GM12878 (cell line): ENCODE measurements at regions not wholly inside any gene's neighbourhood (a gene's known extent, or its start where the extent isn't known, plus 50 kb on each side); places are given as distances from the start of the nearest gene placed in this dataset.

Source experiments
- ATAC-seq: fragments of 200-7000 bp; cut with Tn5 transposase; 3 replicates; pipeline ENCODE4 v1.9.1; 2020; ENCODE audit warnings: mild to moderate bottlenecking, moderate library complexity
- BruUV-seq: library from RNA; stranded (reverse); fragments of 400-500 nt; replicated peaks from 2 replicates; lab custom pipeline; 2021; lab: Mats Ljungman, UMichigan
- CTCF ChIA-PET: fragments of 300-600 bp; sonication (Branson Sonifier 250); formaldehyde crosslinking; extraction: SDS; loops from one replicate; lab custom pipeline; 2021; ENCODE audit warnings: inconsistent platforms; lab: Yijun Ruan, JAX
- POLR2A ChIA-PET: fragments of 350-600 bp; formaldehyde crosslinking; extraction: SDS; loops from one replicate; lab custom pipeline; 2021; ENCODE audit warnings: inconsistent platforms; lab: Charles Lee
- RAD21 ChIA-PET: fragments of 300-600 bp; sonication (Branson Sonifier 250); formaldehyde crosslinking; loops from one replicate; lab custom pipeline; 2023; ENCODE audit warnings: antibody characterized with exemption; ENCODE audit not compliant: unreplicated experiment; lab: Charles Lee
- SMC1A ChIA-PET: fragments of 300-600 bp; sonication (Branson Sonifier 250); formaldehyde crosslinking; loops from one replicate; lab custom pipeline; 2023; ENCODE audit not compliant: unreplicated experiment, uncharacterized antibody; lab: Charles Lee
- DNase-seq: peaks from one replicate; pipeline ENCODE4 v3.0.0-alpha.2; 2011; ENCODE audit warnings: low read depth, low spot score
- FAIRE-seq: peaks from 3 replicates; lab custom pipeline; 2011; peaks lifted over from hg19 to GRCh38; lab: Jason Lieb, UNC
- H2AFZ ChIP-seq: 2 replicates; pipeline ENCODE4 v1.6.0; 2011; ENCODE audit warnings: low read depth, low read length, control low read depth; ENCODE audit not compliant: control insufficient read depth
- H3K27ac ChIP-seq: 2 replicates; pipeline ENCODE4 v1.5.1; 2011; ENCODE audit warnings: control low read depth; ENCODE audit not compliant: control insufficient read depth, insufficient read depth
- H3K27me3 ChIP-seq, 2 experiments: replicated peaks in 1 of 2; 2 replicates each; pipeline versions ENCODE4 v1.6.0 to v1.6.1; 2011; ENCODE audit warnings: low read length in 1 of 2; ENCODE audit not compliant: control insufficient read depth in 2 of 2, insufficient read depth in 2 of 2
- H3K36me3 ChIP-seq, 2 experiments: 2 replicates each; pipeline ENCODE4 v1.5.1; 2011; ENCODE audit warnings: low read length in 1 of 2; ENCODE audit not compliant: control insufficient read depth in 2 of 2, insufficient read depth in 2 of 2
- H3K4me1 ChIP-seq: 2 replicates; pipeline ENCODE4 v1.6.1; 2011; ENCODE audit warnings: mild to moderate bottlenecking, low read length, moderate library complexity, mixed read lengths; ENCODE audit not compliant: control insufficient read depth, insufficient read depth
- H3K4me2 ChIP-seq: 2 replicates; pipeline ENCODE4 v1.6.0; 2011; ENCODE audit warnings: control low read depth; ENCODE audit not compliant: control insufficient read depth, insufficient read depth
- H3K4me3 ChIP-seq: fragments of 200-600 bp; sonication (generic); 2 replicates; pipeline ENCODE4 v1.5.1; 2016
- H3K79me2 ChIP-seq: 2 replicates; pipeline ENCODE4 v1.6.0; 2011; ENCODE audit warnings: low read length; ENCODE audit not compliant: control insufficient read depth, insufficient read depth
- H3K9ac ChIP-seq: 2 replicates; pipeline ENCODE4 v1.8.0; 2011; ENCODE audit warnings: low read length, control low read depth, mixed read lengths; ENCODE audit not compliant: control insufficient read depth, insufficient read depth
- H3K9me3 ChIP-seq: replicated peaks from 3 replicates; pipeline ENCODE4 v1.5.1; 2011; ENCODE audit warnings: mild to moderate bottlenecking, low read length; ENCODE audit not compliant: control insufficient read depth, insufficient read depth
- H4K20me1 ChIP-seq: 2 replicates; pipeline ENCODE4 v1.6.0; 2011; ENCODE audit not compliant: control insufficient read depth, insufficient read depth
- BACH1 ChIP-seq: fragments of 450-650 bp; IDR thresholded peaks from 2 replicates; pipeline ENCODE4 v1.6.1; 2017; ENCODE audit warnings: mild to moderate bottlenecking, borderline replicate concordance
- BHLHE40 ChIP-seq, 2 experiments: fragments of 450-650 bp in 1 of 2; IDR thresholded peaks; 2 replicates each; pipeline ENCODE4 v1.6.1; 2011 to 2017; ENCODE audit warnings: low read depth in 2 of 2, borderline replicate concordance in 1 of 2, improper control_type of control experiment in 1 of 2, low read length in 1 of 2, mild to moderate bottlenecking in 1 of 2
- CEBPB ChIP-seq, 2 experiments: fragments of 150-350 bp in 1 of 2; IDR thresholded peaks; 2 replicates each; pipeline ENCODE4 v1.6.1; 2012 to 2014; ENCODE audit warnings: low read depth in 2 of 2, low read length in 2 of 2, borderline replicate concordance in 1 of 2, inconsistent platforms in 1 of 2
- FOS ChIP-seq: IDR thresholded peaks from 3 replicates; pipeline ENCODE4 v1.6.1; 2011; ENCODE audit warnings: borderline replicate concordance; ENCODE audit not compliant: insufficient read length; ENCODE audit errors: extremely low read depth
- FOXM1 ChIP-seq: IDR thresholded peaks from 2 replicates; pipeline ENCODE4 v1.6.1; 2012; ENCODE audit warnings: low read depth, mild to moderate bottlenecking, inconsistent platforms, low read length, moderate library complexity
- IRF3 ChIP-seq: fragments of 450-650 bp; IDR thresholded peaks from 2 replicates; pipeline ENCODE4 v1.6.1; 2014; ENCODE audit warnings: mild to moderate bottlenecking
- LARP7 ChIP-seq: fragments of 450-650 bp; IDR thresholded peaks from 2 replicates; pipeline ENCODE4 v1.6.1; 2017; ENCODE audit warnings: mild to moderate bottlenecking
- MTA3 ChIP-seq: IDR thresholded peaks from 2 replicates; pipeline ENCODE4 v1.6.1; 2012; ENCODE audit warnings: low read length, inconsistent platforms, borderline replicate concordance
- NR2F1 ChIP-seq: fragments of 450-650 bp; conservative IDR thresholded peaks from 2 replicates; pipeline ENCODE4 v1.6.1; 2017; ENCODE audit warnings: mild to moderate bottlenecking
- PKNOX1 ChIP-seq: fragments of 450-650 bp; IDR thresholded peaks from 2 replicates; pipeline ENCODE4 v1.6.1; 2016; ENCODE audit warnings: mild to moderate bottlenecking
- POLR2AphosphoS5 ChIP-seq: IDR thresholded peaks from 2 replicates; pipeline ENCODE4 v1.6.1; 2011; ENCODE audit warnings: mild to moderate bottlenecking, low read length, inconsistent platforms
- RBBP5 ChIP-seq: fragments of 200-600 bp; sonication (generic); conservative IDR thresholded peaks from 2 replicates; pipeline ENCODE4 v1.6.1; 2016
- RUNX3 ChIP-seq: IDR thresholded peaks from 2 replicates; pipeline ENCODE4 v1.6.1; 2012; ENCODE audit warnings: low read length, inconsistent platforms
- SP1 ChIP-seq: IDR thresholded peaks from one replicate; pipeline ENCODE4 v1.6.1; 2011; ENCODE audit warnings: low read depth, low read length
- ZBTB11 ChIP-seq: fragments of 450-650 bp; formaldehyde crosslinking; IDR thresholded peaks from 2 replicates; pipeline ENCODE4 v1.5.0; 2022; ENCODE audit warnings: mild to moderate bottlenecking, missing genetic modification characterization
- WGBS: methylation state at CpG from one replicate; pipeline ENCODE4 v1.1.6; 2016; ENCODE audit warnings: low lambda C conversion rate; ENCODE audit not compliant: insufficient replicate concordance, insufficient coverage; ENCODE audit errors: missing lambda C conversion rate; 5-methylcytosine and 5-hydroxymethylcytosine counted together
- in situ Hi-C: fragments of 300-500 bp; cut with MboI; formaldehyde crosslinking; loops from 9 replicates; pipeline ENCODE4 v1.14.3; 2018; ENCODE audit warnings: mixed read lengths
- intact Hi-C: fragments of 100-400 bp; cut with micrococcal nuclease; formaldehyde crosslinking; loops from one replicate; pipeline ENCODE4 v1.14.2; 2022; ENCODE audit not compliant: unreplicated experiment
- TF ChIP-seq, protein P1 (sequence below), 3 experiments: IDR thresholded peaks in 2 of 3; conservative IDR thresholded peaks in 1 of 3; 2 replicates each; pipeline ENCODE4 v1.5.1; 2011; ENCODE audit warnings: low read depth in 3 of 3, low read length in 3 of 3, mild to moderate bottlenecking in 3 of 3, control low read depth in 2 of 3, moderate library complexity in 2 of 3, inconsistent platforms in 1 of 3, mixed read lengths in 1 of 3; ENCODE audit not compliant: control insufficient read depth in 2 of 3, insufficient read depth in 1 of 3; ENCODE audit errors: extremely low read depth in 1 of 3
- TF ChIP-seq, protein P2 (sequence below): fragments of 450-650 bp; IDR thresholded peaks from 2 replicates; pipeline ENCODE4 v1.6.1; 2016; ENCODE audit warnings: mild to moderate bottlenecking

GRCh38 chr2:176748662-176749061 lies 463.9 kb upstream of the HNRNPA3 start:
- BruUV-seq, result no TSS peak
- POLR2A ChIA-PET, result no interaction called here
- ATAC-seq, result no peak
- Histone ChIP-seq H3K79me2 (no peaks in the 10 kb centered on the region), H3K4me2 (no peak overlapping the region), H4K20me1 (no peaks in the 10 kb centered on the region), H3K9me3 (no peaks in the 10 kb centered on the region), H3K4me1 (no peaks in the 10 kb centered on the region), H3K36me3 (no peaks in the 10 kb centered on the region), H3K4me3 (no peak overlapping the region), H3K27ac (no peak overlapping the region), H2AFZ (no peak overlapping the region), H3K9ac (no peak overlapping the region), H3K27me3 (no peaks in the 10 kb centered on the region)
- no peak for DNase-seq
- SMC1A ChIA-PET, result interaction anchor here (0.6 to 1.4 kb wide), 2 partner anchors 28 to 89 kb away, joined by 4 read pairs; no protein-coding TSS in a partner anchor
- no peak for FAIRE-seq
- in situ Hi-C loops, result no loop called here
- CTCF ChIA-PET, result interaction anchor here (1.6 to 2.0 kb wide), 2 partner anchors 65 to 400 kb away, joined by 4 to 6 read pairs; no protein-coding TSS in a partner anchor
- intact Hi-C loops, result no loop called here
- RAD21 ChIA-PET, result no interaction called here
- WGBS, result 97% methylated on average over 2 of the region's 2 CpGs
- TF ChIP-seq FOS (no peak), ZBTB11 (CRISPR knock-in tag) (no peak), RUNX3 (no peak), CEBPB (IDR thresholded peaks at IDR 0.05; ENCODE audit: borderline replicate concordance in 1 of 2, low read depth in 2 of 2, low read length in 2 of 2) (no peak), BHLHE40 (IDR thresholded peaks at IDR 0.05; ENCODE audit: borderline replicate concordance in 1 of 2, low read depth in 2 of 2, low read length in 1 of 2) (no peak), IRF3 (no peak), MTA3 (no peak), LARP7 (no peak), FOXM1 (no peak), NR2F1 (no peak), RBBP5 (no peak), POLR2AphosphoS5 (no peak), SP1 (no peak), BACH1 (no peak), PKNOX1 (no peak)
- TF ChIP-seq, protein P1, sequence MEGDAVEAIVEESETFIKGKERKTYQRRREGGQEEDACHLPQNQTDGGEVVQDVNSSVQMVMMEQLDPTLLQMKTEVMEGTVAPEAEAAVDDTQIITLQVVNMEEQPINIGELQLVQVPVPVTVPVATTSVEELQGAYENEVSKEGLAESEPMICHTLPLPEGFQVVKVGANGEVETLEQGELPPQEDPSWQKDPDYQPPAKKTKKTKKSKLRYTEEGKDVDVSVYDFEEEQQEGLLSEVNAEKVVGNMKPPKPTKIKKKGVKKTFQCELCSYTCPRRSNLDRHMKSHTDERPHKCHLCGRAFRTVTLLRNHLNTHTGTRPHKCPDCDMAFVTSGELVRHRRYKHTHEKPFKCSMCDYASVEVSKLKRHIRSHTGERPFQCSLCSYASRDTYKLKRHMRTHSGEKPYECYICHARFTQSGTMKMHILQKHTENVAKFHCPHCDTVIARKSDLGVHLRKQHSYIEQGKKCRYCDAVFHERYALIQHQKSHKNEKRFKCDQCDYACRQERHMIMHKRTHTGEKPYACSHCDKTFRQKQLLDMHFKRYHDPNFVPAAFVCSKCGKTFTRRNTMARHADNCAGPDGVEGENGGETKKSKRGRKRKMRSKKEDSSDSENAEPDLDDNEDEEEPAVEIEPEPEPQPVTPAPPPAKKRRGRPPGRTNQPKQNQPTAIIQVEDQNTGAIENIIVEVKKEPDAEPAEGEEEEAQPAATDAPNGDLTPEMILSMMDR (IDR thresholded peaks at IDR 0.05 in 2 of 3, conservative IDR thresholded peaks at IDR 0.05 in 1 of 3; ENCODE audit: control insufficient read depth in 2 of 3, extremely low read depth in 1 of 3, insufficient read depth in 1 of 3, low read depth in 3 of 3, low read length in 3 of 3), result no peak
- TF ChIP-seq, protein P2, sequence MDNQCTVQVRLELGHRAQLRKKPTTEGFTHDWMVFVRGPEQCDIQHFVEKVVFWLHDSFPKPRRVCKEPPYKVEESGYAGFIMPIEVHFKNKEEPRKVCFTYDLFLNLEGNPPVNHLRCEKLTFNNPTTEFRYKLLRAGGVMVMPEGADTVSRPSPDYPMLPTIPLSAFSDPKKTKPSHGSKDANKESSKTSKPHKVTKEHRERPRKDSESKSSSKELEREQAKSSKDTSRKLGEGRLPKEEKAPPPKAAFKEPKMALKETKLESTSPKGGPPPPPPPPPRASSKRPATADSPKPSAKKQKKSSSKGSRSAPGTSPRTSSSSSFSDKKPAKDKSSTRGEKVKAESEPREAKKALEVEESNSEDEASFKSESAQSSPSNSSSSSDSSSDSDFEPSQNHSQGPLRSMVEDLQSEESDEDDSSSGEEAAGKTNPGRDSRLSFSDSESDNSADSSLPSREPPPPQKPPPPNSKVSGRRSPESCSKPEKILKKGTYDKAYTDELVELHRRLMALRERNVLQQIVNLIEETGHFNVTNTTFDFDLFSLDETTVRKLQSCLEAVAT, result no peak
